Psoas muscle (tissue), 7 donors: ENCODE measurements at regions not wholly inside any gene's neighbourhood (a gene's known extent, or its start where the extent isn't known, plus 50 kb on each side); places are given as distances from the start of the nearest gene placed in this dataset.
"Not testable (repeated sequence)": the region's sequence is repeated elsewhere in the genome, so short reads cannot be mapped to it uniquely, and the experiment has no call there.

Experiments
- ATAC-seq, 4 donors: fragments of 200-7000 bp; cut with Tn5 transposase; one replicate each; pipeline ENCODE4 v1.9.1; 2020; ENCODE audit warnings: moderate library complexity in 3 of 4, mild to moderate bottlenecking in 2 of 4
- DNase-seq, 2 donors: peaks; one replicate each; pipeline ENCODE4 v3.0.0-alpha.2; 2020
- H3K27ac ChIP-seq: fragments of 200-600 bp; one replicate; pipeline ENCODE4 v1.8.0; 2022
- H3K27me3 ChIP-seq, 3 donors: fragments of 200-600 bp in 1 of 3; one replicate each; pipeline versions ENCODE4 v1.6.1 to v1.8.0; 2013 to 2022; ENCODE audit warnings: low read length in 2 of 3, mild to moderate bottlenecking in 2 of 3, moderate library complexity in 1 of 3; ENCODE audit not compliant: insufficient read depth in 3 of 3
- H3K36me3 ChIP-seq, 2 donors: fragments of 200-600 bp in 1 of 2; one replicate each; pipeline versions ENCODE4 v1.6.1 to v1.8.0; 2013 to 2022; ENCODE audit warnings: low read depth in 1 of 2, mild to moderate bottlenecking in 1 of 2, moderate library complexity in 1 of 2; ENCODE audit not compliant: insufficient read depth in 1 of 2
- H3K4me1 ChIP-seq: fragments of 200-600 bp; one replicate; pipeline ENCODE4 v1.8.0; 2022
- H3K4me3 ChIP-seq: fragments of 200-600 bp; one replicate; pipeline ENCODE4 v1.8.0; 2022; ENCODE audit warnings: mild to moderate bottlenecking
- H3K9me3 ChIP-seq: fragments of 200-600 bp; one replicate; pipeline ENCODE4 v1.8.0; 2022
- CTCF ChIP-seq: fragments of 200-600 bp; IDR thresholded peaks from one replicate; pipeline ENCODE4 v1.8.0; 2022; ENCODE audit warnings: antibody characterized with exemption
- WGBS, 3 donors: extraction: QIAGEN DNeasy Blood & Tissue Kit; methylation state at CpG; one replicate each; pipeline versions ENCODE4 v1.1.6 to v1.1.7; 2013; 5-methylcytosine and 5-hydroxymethylcytosine counted together
- intact Hi-C, 2 donors: fragments of 100-400 bp; cut with DNase I; formaldehyde crosslinking; loops; one replicate each; pipeline versions ENCODE4 v1.11.0 to v1.14.2; 2022
- donor health status: healthy with polysubstance abuse.
- donor health status: DM: no; HTN: no; CAD: no; lungs with moderate emphysema.
- donor health status: Bipolar disorder and iron deficiency.
- donor health status: healthy.
- donor health status: DM: yes; HTN: yes; CAD: no.
- donor health status: DM: no; HTN: no; CAD: no.
- donor health status: DM: yes; HTN: yes; CAD: no.

GRCh38 chr1:178038372-178038771, 55.5 kb upstream of the RASAL2 start:
- no peak for ATAC-seq
- H3K4me3 ChIP-seq, result peak overlapping the region; percentile 76
- peaks cover 4% of the 10 kb centered on the region for H3K4me1 ChIP-seq
- H3K27ac ChIP-seq, result peak overlapping the region; percentile 90
- 70 to 77% (median 73%) methylated on average over 11 of the region's 11 CpGs for WGBS, 3 donors
- no peak for DNase-seq
- no peaks in the 10 kb centered on the region for H3K27me3 ChIP-seq
- H3K36me3 ChIP-seq, result no peaks in the 10 kb centered on the region
- intact Hi-C loops, result loop anchor here (5.0 to 10.0 kb wide), 3 partner anchors 54 to 244 kb away; no protein-coding TSS in a partner anchor
- no peak for TF ChIP-seq CTCF
- H3K9me3 ChIP-seq, result no peaks in the 10 kb centered on the region

- ATAC-seq (no peak), DNase-seq (no peak)
- Histone ChIP-seq H3K4me3 (no peak overlapping the region), H3K36me3 (no peaks in the 10 kb centered on the region), H3K27me3 (no peaks in the 10 kb centered on the region), H3K4me1 (peaks cover 2% of the 10 kb centered on the region), H3K27ac (no peak overlapping the region), H3K9me3 (no peaks in the 10 kb centered on the region)
- intact Hi-C loops, result loop anchor here (5.0 to 10.0 kb wide), 3 partner anchors 55 to 242 kb away; no protein-coding TSS in a partner anchor
- no peak for TF ChIP-seq CTCF
- 95 to 100% (median 95%) methylated on average over 2 of the region's 2 CpGs for WGBS, 3 donors
Measured at GRCh38 chr1:178039891-178040290, 54.0 kb upstream of the RASAL2 start.

GRCh38 chr1:178043940-178044339, 50.0 kb upstream of the RASAL2 start:
- intact Hi-C loops, H3K27ac ChIP-seq, DNase-seq, H3K4me3 ChIP-seq, H3K9me3 ChIP-seq, H3K36me3 ChIP-seq, H3K4me1 ChIP-seq, ATAC-seq, H3K27me3 ChIP-seq: not testable (repeated sequence)
- WGBS, 3 donors, result 90 to 91% (median 91%) methylated on average over 4 of the region's 4 CpGs
